Mammary epithelial cell (primary cell): ENCODE measurements at regions not wholly inside any gene's neighbourhood (a gene's known extent, or its start where the extent isn't known, plus 50 kb on each side); places are given as distances from the start of the nearest gene placed in this dataset.

Experiments used
- EZH2 ChIP-seq: IDR thresholded peaks from 2 replicates; pipeline ENCODE4 v1.6.1; 2012; ENCODE audit warnings: low read length, inconsistent platforms, borderline replicate concordance
- TF ChIP-seq, protein P1 (sequence below), 2 donors: IDR thresholded peaks in 1 of 2; conservative IDR thresholded peaks in 1 of 2; 2 replicates each; pipeline ENCODE4 v1.5.1; 2011 to 2012; ENCODE audit warnings: inconsistent platforms in 2 of 2, low read length in 2 of 2, mild to moderate bottlenecking in 2 of 2, control low read depth in 1 of 2, low read depth in 1 of 2; ENCODE audit not compliant: insufficient read depth in 1 of 2; ENCODE audit errors: extremely low read depth in 1 of 2

DNA sequence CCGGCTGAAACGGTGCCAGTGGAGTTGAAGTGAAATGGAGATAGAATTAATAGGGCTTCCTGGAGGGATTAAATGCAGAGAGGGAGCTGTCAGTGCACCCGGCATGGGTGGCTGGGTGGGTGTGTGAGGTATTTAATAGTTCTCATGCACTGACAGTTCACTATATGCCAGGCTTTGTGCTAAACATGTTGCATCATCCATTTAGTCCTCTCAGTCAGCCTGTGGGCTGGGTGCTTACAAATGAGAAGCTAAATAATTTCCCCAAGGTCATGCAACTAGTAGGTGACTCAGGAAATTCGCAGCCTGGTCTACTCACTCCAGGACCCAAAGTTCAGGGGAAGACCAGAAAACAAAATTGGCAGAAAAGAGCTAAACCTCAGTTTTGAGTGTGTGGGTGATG, 63.5 kb upstream of the SPATA13 start:
- TF ChIP-seq, protein P1, sequence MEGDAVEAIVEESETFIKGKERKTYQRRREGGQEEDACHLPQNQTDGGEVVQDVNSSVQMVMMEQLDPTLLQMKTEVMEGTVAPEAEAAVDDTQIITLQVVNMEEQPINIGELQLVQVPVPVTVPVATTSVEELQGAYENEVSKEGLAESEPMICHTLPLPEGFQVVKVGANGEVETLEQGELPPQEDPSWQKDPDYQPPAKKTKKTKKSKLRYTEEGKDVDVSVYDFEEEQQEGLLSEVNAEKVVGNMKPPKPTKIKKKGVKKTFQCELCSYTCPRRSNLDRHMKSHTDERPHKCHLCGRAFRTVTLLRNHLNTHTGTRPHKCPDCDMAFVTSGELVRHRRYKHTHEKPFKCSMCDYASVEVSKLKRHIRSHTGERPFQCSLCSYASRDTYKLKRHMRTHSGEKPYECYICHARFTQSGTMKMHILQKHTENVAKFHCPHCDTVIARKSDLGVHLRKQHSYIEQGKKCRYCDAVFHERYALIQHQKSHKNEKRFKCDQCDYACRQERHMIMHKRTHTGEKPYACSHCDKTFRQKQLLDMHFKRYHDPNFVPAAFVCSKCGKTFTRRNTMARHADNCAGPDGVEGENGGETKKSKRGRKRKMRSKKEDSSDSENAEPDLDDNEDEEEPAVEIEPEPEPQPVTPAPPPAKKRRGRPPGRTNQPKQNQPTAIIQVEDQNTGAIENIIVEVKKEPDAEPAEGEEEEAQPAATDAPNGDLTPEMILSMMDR (conservative IDR thresholded peaks at IDR 0.05 in 1 of 2, IDR thresholded peaks at IDR 0.05 in 1 of 2; ENCODE audit: extremely low read depth in 1 of 2, insufficient read depth in 1 of 2, low read depth in 1 of 2, low read length in 2 of 2): no peak
- TF ChIP-seq EZH2: no peak
